C4-2B (cell line): ENCODE measurements at regions not wholly inside any gene's neighbourhood (a gene's known extent, or its start where the extent isn't known, plus 50 kb on each side); places are given as distances from the start of the nearest gene placed in this dataset.

Experiments used
- H3K27ac ChIP-seq: fragments of 450-650 bp; 2 replicates; pipeline ENCODE4 v1.5.1; 2017
- CTCF ChIP-seq: fragments of 450-650 bp; conservative IDR thresholded peaks from 2 replicates; pipeline ENCODE4 v1.5.1; 2017; ENCODE audit warnings: mild to moderate bottlenecking
- ZFX ChIP-seq: fragments of 450-650 bp; IDR thresholded peaks from 2 replicates; pipeline ENCODE4 v1.6.1; 2017

GRCh38 chr4:129346734-129347133 is 250.8 kb downstream of the C4orf33 start:
- TF ChIP-seq CTCF (no peak), ZFX (no peak)

GRCh38 chr4:129350834-129351721 is 255.1 kb downstream of the C4orf33 start:
- no peak overlapping the region for H3K27ac ChIP-seq
- TF ChIP-seq CTCF (no peak), ZFX (no peak)

More at GRCh38 chr4:129346734-129347133, 250.8 kb downstream of the C4orf33 start:
- H3K27ac ChIP-seq: no peak overlapping the region

GRCh38 chr4:129352480-129352879 is 256.5 kb downstream of the C4orf33 start:
- H3K27ac ChIP-seq: no peak overlapping the region
- TF ChIP-seq CTCF: no peak
- TF ChIP-seq ZFX: no peak

- TF ChIP-seq CTCF (no peak), ZFX (no peak)
- no peak overlapping the region for H3K27ac ChIP-seq
These were observed 257.5 kb downstream of the C4orf33 start for GRCh38 chr4:129353490-129353889.

GRCh38 chr4:129355031-129355430 is 259.1 kb downstream of the C4orf33 start:
- no peak overlapping the region for H3K27ac ChIP-seq
- TF ChIP-seq CTCF: no peak
- no peak for TF ChIP-seq ZFX

- H3K27ac ChIP-seq: no peak overlapping the region
- no peak for TF ChIP-seq CTCF
- no peak for TF ChIP-seq ZFX
These were observed 259.6 kb downstream of the C4orf33 start for GRCh38 chr4:129355516-129355915.

- H3K27ac ChIP-seq: no peak overlapping the region
- no peak for TF ChIP-seq CTCF
- TF ChIP-seq ZFX: no peak
These were observed 262.6 kb downstream of the C4orf33 start for GRCh38 chr4:129358571-129358970.
